GM18519 (cell line): ENCODE measurements at regions not wholly inside any gene's neighbourhood (a gene's known extent, or its start where the extent isn't known, plus 50 kb on each side); places are given as distances from the start of the nearest gene placed in this dataset.
"Not testable (repeated sequence)": the region's sequence is repeated elsewhere in the genome, so short reads cannot be mapped to it uniquely, and the experiment has no call there.

Experiments used
- ATAC-seq: cut with Tn5 transposase; IDR thresholded peaks from one replicate; pipeline ENCODE4 v1.9.1; 2021; ENCODE audit warnings: mild to moderate bottlenecking, moderate library complexity; ENCODE audit not compliant: unreplicated experiment, low FRiP score

GRCh38 chr17:68670967-68671693 lies 70.0 kb upstream of the FAM20A start:
- ATAC-seq, result no peak

GRCh38 chr17:68666438-68666837 lies 65.3 kb upstream of the FAM20A start:
- not testable (repeated sequence) for ATAC-seq

- ATAC-seq, result no peak
Observed at GRCh38 chr17:68665373-68665772, 64.2 kb upstream of the FAM20A start.

- ATAC-seq, result no peak
Observed at GRCh38 chr17:68662479-68662878, 61.3 kb upstream of the FAM20A start.

GRCh38 chr17:68662037-68662432 lies 60.9 kb upstream of the FAM20A start:
- no peak for ATAC-seq

- ATAC-seq, result no peak
Observed at GRCh38 chr17:68661265-68662036, 60.3 kb upstream of the FAM20A start.

- ATAC-seq, result no peak
Observed at GRCh38 chr17:68660302-68660701, 59.1 kb upstream of the FAM20A start.

- no peak for ATAC-seq
Observed at GRCh38 chr17:68658999-68659780, 58.0 kb upstream of the FAM20A start.

GRCh38 chr17:68657576-68657975 lies 56.4 kb upstream of the FAM20A start:
- ATAC-seq, result no peak

- ATAC-seq, result no peak
Observed at GRCh38 chr17:68657166-68657565, 56.0 kb upstream of the FAM20A start.

GRCh38 chr17:68656666-68657065 lies 55.5 kb upstream of the FAM20A start:
- no peak for ATAC-seq
